Tibial nerve (tissue), 4 donors: ENCODE measurements at regions not wholly inside any gene's neighbourhood (a gene's known extent, or its start where the extent isn't known, plus 50 kb on each side); places are given as distances from the start of the nearest gene placed in this dataset.

Experiments
- DNase-seq, 2 donors: peaks; one replicate each; pipeline ENCODE4 v3.0.0-alpha.2; 2019; ENCODE audit warnings: low spot score in 2 of 2
- H3K27ac ChIP-seq, 4 donors: fragments of 200-600 bp; sonication (generic) in 3 of 4; one replicate each; pipeline ENCODE4 v1.5.1; 2017 to 2019; ENCODE audit warnings: mild to moderate bottlenecking in 1 of 4
- H3K27me3 ChIP-seq, 2 donors: fragments of 200-600 bp; sonication (generic) in 1 of 2; one replicate each; pipeline versions ENCODE4 v1.5.1 to v1.6.0; 2017 to 2019
- H3K36me3 ChIP-seq, 3 donors: fragments of 200-600 bp; sonication (generic); one replicate each; pipeline ENCODE4 v1.5.1; 2018 to 2019
- H3K4me1 ChIP-seq, 4 donors: fragments of 200-600 bp; sonication (generic) in 3 of 4; one replicate each; pipeline ENCODE4 v1.5.1; 2017 to 2019
- H3K4me3 ChIP-seq, 4 donors: fragments of 200-600 bp; sonication (generic) in 3 of 4; one replicate each; pipeline ENCODE4 v1.5.1; 2017 to 2019; ENCODE audit warnings: mild to moderate bottlenecking in 1 of 4, moderate library complexity in 1 of 4
- H3K9me3 ChIP-seq, 4 donors: fragments of 200-600 bp; sonication (generic) in 3 of 4; one replicate each; pipeline ENCODE4 v1.5.1; 2017 to 2019
- EP300 ChIP-seq, 2 donors: sonication (generic); formaldehyde crosslinking; IDR thresholded peaks; one replicate each; pipeline ENCODE4 v1.6.1; 2017; ENCODE audit warnings: antibody characterized with exemption in 2 of 2, mild to moderate bottlenecking in 1 of 2
- POLR2A ChIP-seq, 2 donors: fragments of 450-650 bp; IDR thresholded peaks; one replicate each; pipeline ENCODE4 v1.6.1; 2017; ENCODE audit warnings: antibody characterized with exemption in 2 of 2, mild to moderate bottlenecking in 2 of 2, moderate library complexity in 2 of 2
- WGBS, 2 donors: methylation state at CpG; one replicate each; pipeline ENCODE4 v1.1.5; 2018; 5-methylcytosine and 5-hydroxymethylcytosine counted together
- TF ChIP-seq, protein P1 (sequence below), 5 experiments: fragments of 200-600 bp in 3 of 5; fragments of 450-650 bp in 2 of 5; sonication (generic) in 3 of 5; IDR thresholded peaks; one replicate each; pipeline ENCODE4 v1.5.1; 2016 to 2019; ENCODE audit warnings: antibody characterized with exemption in 5 of 5, mild to moderate bottlenecking in 3 of 5, moderate library complexity in 2 of 5

DNA sequence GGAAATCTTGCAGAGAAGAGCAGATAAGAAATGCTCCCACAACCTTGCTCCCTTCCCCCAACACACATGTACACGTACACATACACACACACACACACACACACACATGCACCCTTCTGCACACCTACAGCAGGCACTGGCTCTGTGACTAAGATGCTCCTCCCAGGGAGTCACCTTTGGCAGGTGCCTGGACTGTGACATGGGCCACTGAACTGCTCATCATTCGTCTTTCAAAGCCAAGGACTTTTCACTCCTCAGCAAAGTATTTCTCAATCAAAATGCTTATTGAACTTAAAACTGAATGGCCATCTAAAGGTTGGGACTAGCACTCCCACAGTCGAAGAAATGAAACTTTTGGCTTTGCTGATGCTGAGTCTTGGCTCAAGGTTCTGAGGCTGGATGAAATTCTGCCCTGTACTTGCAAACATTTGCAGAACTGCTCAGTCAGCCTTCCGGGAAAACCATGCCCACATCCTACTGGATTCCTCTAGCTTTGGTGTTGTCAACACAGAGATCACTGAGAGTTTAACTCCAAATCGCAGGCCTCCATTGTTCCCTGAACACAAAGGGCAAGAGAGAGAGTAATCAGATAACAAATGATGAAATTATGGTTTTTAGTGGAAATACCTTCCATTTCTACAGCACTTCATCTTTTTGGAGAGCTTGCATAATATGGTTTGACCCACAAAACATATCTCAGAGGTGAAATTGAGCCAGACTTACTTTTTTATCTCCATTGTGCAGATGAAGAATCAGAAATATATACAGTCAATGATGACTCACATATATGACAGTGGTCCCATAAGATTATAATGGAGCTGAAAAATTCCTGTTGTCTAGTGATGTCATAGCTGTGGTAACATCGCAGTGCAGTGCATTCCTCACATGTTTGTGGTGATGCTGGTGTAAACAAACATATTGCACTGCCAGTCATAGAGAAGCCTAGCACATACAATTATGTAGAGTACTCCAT, 72.4 kb upstream of the BCAR3 start:
- no peak for TF ChIP-seq POLR2A (IDR thresholded peaks at IDR 0.05)
- no peak for TF ChIP-seq EP300 (IDR thresholded peaks at IDR 0.05)
- TF ChIP-seq, protein P1, sequence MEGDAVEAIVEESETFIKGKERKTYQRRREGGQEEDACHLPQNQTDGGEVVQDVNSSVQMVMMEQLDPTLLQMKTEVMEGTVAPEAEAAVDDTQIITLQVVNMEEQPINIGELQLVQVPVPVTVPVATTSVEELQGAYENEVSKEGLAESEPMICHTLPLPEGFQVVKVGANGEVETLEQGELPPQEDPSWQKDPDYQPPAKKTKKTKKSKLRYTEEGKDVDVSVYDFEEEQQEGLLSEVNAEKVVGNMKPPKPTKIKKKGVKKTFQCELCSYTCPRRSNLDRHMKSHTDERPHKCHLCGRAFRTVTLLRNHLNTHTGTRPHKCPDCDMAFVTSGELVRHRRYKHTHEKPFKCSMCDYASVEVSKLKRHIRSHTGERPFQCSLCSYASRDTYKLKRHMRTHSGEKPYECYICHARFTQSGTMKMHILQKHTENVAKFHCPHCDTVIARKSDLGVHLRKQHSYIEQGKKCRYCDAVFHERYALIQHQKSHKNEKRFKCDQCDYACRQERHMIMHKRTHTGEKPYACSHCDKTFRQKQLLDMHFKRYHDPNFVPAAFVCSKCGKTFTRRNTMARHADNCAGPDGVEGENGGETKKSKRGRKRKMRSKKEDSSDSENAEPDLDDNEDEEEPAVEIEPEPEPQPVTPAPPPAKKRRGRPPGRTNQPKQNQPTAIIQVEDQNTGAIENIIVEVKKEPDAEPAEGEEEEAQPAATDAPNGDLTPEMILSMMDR (IDR thresholded peaks at IDR 0.05) = no peak
- peak overlapping the region in 2 of 4 donors; percentile 12 to 76 for H3K27ac ChIP-seq
- no peak for DNase-seq
- no peaks in the 10 kb centered on the region for H3K27me3 ChIP-seq
- no peak overlapping the region for H3K4me3 ChIP-seq
- peaks cover 0 to 32% (median 12%) of the 10 kb centered on the region in 4 donors for H3K4me1 ChIP-seq
- H3K36me3 ChIP-seq = no peaks in the 10 kb centered on the region
- no peaks in the 10 kb centered on the region for H3K9me3 ChIP-seq
- 34 to 40% methylated on average over 6 of the region's 6 CpGs for WGBS, 2 donors

GRCh38 chr1:93751377-93752250, 70.0 kb upstream of the BCAR3 start:
- TF ChIP-seq POLR2A (IDR thresholded peaks at IDR 0.05) = no peak
- TF ChIP-seq, protein P1 (IDR thresholded peaks at IDR 0.05) = no peak
- TF ChIP-seq EP300 (IDR thresholded peaks at IDR 0.05) = no peak
- 65 to 74% methylated on average over 6 of the region's 6 CpGs for WGBS, 2 donors
- no peak overlapping the region for H3K4me3 ChIP-seq
- no peaks in the 10 kb centered on the region for H3K27me3 ChIP-seq
- DNase-seq = no peak
- peaks cover 0 to 4% (median 0%) of the 10 kb centered on the region in 4 donors for H3K9me3 ChIP-seq
- peaks cover 0 to 26% (median 12%) of the 10 kb centered on the region in 4 donors for H3K4me1 ChIP-seq
- H3K36me3 ChIP-seq = no peaks in the 10 kb centered on the region
- H3K27ac ChIP-seq = peak overlapping the region in 2 of 4 donors; percentile 18 to 65

DNA sequence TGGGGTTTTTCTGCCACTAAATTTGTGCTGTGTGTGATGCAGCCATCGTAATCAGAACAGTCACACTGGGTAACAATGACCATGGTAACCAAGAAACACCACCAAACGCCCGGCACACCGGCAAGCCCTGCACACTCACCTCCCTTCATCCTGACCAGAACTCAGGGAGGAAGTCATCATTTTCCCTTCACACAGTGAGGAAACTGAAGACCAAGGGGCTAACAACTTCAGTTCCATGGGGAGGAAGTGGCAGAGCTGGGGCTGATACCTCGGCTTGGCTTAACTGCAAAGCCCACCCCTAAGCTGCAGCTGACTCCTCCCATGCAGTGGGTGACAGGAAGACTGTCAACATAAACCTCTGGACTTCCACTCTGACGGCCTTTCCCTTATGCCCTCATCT, 69.3 kb upstream of the BCAR3 start:
- Histone ChIP-seq H3K9me3 (peaks cover 0 to 4% (median 0%) of the 10 kb centered on the region in 4 donors), H3K4me3 (no peak overlapping the region), H3K27ac (peak overlapping the region in 2 of 4 donors; percentile 18 to 65), H3K4me1 (peaks cover 0 to 26% (median 12%) of the 10 kb centered on the region in 4 donors), H3K36me3 (no peaks in the 10 kb centered on the region), H3K27me3 (no peaks in the 10 kb centered on the region)
- 72 to 74% methylated on average over 6 of the region's 6 CpGs for WGBS, 2 donors
- no peak for TF ChIP-seq POLR2A (IDR thresholded peaks at IDR 0.05)
- DNase-seq = no peak

- Histone ChIP-seq H3K4me1 (peaks cover 0 to 26% (median 12%) of the 10 kb centered on the region in 4 donors), H3K27ac (no peak overlapping the region), H3K9me3 (peaks cover 0 to 4% (median 0%) of the 10 kb centered on the region in 4 donors), H3K4me3 (no peak overlapping the region), H3K36me3 (no peaks in the 10 kb centered on the region), H3K27me3 (no peaks in the 10 kb centered on the region)
- 61 to 73% methylated on average over 2 of the region's 2 CpGs for WGBS, 2 donors
- TF ChIP-seq POLR2A (IDR thresholded peaks at IDR 0.05) = no peak
- TF ChIP-seq, protein P1 (IDR thresholded peaks at IDR 0.05) = no peak
- no peak for TF ChIP-seq EP300 (IDR thresholded peaks at IDR 0.05)
- DNase-seq = no peak
Observed at GRCh38 chr1:93749894-93750301, 68.3 kb upstream of the BCAR3 start.

- Histone ChIP-seq H3K4me1 (peaks cover 0 to 24% (median 9%) of the 10 kb centered on the region in 4 donors), H3K4me3 (no peak overlapping the region), H3K36me3 (no peaks in the 10 kb centered on the region), H3K27ac (no peak overlapping the region), H3K27me3 (no peaks in the 10 kb centered on the region), H3K9me3 (peaks cover 0 to 4% (median 0%) of the 10 kb centered on the region in 4 donors)
- TF ChIP-seq, protein P1 (IDR thresholded peaks at IDR 0.05) = no peak
- TF ChIP-seq POLR2A (IDR thresholded peaks at IDR 0.05) (no peak), EP300 (IDR thresholded peaks at IDR 0.05) (no peak)
- DNase-seq = no peak
- 80 to 89% methylated on average over 6 of the region's 6 CpGs for WGBS, 2 donors
Observed at GRCh38 chr1:93749487-93749886, 67.8 kb upstream of the BCAR3 start.
